ENCODE measurements at regions not wholly inside any gene's neighbourhood (a gene's known extent, or its start where the extent isn't known, plus 50 kb on each side); places are given as distances from the start of the nearest gene placed in this dataset.

DNA sequence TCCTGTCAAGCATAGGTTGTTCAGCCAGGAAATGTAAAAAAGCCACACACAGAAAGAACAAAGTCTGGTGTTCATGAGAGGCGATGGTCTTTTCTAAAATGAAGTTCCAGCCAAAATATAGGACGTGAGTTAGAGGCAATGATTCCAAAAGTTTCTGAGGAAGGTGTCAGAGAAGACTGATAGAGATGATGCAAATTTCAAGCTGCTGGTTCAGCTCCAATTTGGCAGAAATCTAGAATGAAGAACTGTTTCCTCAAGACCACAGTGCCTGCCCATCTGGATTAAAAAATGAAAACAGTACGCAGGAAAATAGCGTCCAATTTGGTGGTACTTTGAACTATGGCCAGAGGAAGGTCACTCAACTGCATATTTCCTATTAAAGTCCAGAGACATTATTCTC is 672.9 kb downstream of the SQOR start (continued):
- TF ChIP-seq, protein P1, sequence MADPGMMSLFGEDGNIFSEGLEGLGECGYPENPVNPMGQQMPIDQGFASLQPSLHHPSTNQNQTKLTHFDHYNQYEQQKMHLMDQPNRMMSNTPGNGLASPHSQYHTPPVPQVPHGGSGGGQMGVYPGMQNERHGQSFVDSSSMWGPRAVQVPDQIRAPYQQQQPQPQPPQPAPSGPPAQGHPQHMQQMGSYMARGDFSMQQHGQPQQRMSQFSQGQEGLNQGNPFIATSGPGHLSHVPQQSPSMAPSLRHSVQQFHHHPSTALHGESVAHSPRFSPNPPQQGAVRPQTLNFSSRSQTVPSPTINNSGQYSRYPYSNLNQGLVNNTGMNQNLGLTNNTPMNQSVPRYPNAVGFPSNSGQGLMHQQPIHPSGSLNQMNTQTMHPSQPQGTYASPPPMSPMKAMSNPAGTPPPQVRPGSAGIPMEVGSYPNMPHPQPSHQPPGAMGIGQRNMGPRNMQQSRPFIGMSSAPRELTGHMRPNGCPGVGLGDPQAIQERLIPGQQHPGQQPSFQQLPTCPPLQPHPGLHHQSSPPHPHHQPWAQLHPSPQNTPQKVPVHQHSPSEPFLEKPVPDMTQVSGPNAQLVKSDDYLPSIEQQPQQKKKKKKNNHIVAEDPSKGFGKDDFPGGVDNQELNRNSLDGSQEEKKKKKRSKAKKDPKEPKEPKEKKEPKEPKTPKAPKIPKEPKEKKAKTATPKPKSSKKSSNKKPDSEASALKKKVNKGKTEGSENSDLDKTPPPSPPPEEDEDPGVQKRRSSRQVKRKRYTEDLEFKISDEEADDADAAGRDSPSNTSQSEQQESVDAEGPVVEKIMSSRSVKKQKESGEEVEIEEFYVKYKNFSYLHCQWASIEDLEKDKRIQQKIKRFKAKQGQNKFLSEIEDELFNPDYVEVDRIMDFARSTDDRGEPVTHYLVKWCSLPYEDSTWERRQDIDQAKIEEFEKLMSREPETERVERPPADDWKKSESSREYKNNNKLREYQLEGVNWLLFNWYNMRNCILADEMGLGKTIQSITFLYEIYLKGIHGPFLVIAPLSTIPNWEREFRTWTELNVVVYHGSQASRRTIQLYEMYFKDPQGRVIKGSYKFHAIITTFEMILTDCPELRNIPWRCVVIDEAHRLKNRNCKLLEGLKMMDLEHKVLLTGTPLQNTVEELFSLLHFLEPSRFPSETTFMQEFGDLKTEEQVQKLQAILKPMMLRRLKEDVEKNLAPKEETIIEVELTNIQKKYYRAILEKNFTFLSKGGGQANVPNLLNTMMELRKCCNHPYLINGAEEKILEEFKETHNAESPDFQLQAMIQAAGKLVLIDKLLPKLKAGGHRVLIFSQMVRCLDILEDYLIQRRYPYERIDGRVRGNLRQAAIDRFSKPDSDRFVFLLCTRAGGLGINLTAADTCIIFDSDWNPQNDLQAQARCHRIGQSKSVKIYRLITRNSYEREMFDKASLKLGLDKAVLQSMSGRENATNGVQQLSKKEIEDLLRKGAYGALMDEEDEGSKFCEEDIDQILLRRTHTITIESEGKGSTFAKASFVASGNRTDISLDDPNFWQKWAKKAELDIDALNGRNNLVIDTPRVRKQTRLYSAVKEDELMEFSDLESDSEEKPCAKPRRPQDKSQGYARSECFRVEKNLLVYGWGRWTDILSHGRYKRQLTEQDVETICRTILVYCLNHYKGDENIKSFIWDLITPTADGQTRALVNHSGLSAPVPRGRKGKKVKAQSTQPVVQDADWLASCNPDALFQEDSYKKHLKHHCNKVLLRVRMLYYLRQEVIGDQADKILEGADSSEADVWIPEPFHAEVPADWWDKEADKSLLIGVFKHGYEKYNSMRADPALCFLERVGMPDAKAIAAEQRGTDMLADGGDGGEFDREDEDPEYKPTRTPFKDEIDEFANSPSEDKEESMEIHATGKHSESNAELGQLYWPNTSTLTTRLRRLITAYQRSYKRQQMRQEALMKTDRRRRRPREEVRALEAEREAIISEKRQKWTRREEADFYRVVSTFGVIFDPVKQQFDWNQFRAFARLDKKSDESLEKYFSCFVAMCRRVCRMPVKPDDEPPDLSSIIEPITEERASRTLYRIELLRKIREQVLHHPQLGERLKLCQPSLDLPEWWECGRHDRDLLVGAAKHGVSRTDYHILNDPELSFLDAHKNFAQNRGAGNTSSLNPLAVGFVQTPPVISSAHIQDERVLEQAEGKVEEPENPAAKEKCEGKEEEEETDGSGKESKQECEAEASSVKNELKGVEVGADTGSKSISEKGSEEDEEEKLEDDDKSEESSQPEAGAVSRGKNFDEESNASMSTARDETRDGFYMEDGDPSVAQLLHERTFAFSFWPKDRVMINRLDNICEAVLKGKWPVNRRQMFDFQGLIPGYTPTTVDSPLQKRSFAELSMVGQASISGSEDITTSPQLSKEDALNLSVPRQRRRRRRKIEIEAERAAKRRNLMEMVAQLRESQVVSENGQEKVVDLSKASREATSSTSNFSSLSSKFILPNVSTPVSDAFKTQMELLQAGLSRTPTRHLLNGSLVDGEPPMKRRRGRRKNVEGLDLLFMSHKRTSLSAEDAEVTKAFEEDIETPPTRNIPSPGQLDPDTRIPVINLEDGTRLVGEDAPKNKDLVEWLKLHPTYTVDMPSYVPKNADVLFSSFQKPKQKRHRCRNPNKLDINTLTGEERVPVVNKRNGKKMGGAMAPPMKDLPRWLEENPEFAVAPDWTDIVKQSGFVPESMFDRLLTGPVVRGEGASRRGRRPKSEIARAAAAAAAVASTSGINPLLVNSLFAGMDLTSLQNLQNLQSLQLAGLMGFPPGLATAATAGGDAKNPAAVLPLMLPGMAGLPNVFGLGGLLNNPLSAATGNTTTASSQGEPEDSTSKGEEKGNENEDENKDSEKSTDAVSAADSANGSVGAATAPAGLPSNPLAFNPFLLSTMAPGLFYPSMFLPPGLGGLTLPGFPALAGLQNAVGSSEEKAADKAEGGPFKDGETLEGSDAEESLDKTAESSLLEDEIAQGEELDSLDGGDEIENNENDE (IDR thresholded peaks at IDR 0.05; ENCODE audit: insufficient replicate concordance, low read length) = no peak
- no peak for TF ChIP-seq SRF (IDR thresholded peaks at IDR 0.05; ENCODE audit: low read depth, low read length)
- TF ChIP-seq RXRA (IDR thresholded peaks at IDR 0.05; ENCODE audit: insufficient read depth, low read depth, low read length) = no peak
- TF ChIP-seq POU5F1 (IDR thresholded peaks at IDR 0.05; ENCODE audit: low read depth, low read length) = no peak
- TF ChIP-seq SP1 (IDR thresholded peaks at IDR 0.05; ENCODE audit: low read depth, low read length) = no peak
- no peak for TF ChIP-seq MAFK (IDR thresholded peaks at IDR 0.05; ENCODE audit: low read depth, low read length)
- TF ChIP-seq, protein P2, sequence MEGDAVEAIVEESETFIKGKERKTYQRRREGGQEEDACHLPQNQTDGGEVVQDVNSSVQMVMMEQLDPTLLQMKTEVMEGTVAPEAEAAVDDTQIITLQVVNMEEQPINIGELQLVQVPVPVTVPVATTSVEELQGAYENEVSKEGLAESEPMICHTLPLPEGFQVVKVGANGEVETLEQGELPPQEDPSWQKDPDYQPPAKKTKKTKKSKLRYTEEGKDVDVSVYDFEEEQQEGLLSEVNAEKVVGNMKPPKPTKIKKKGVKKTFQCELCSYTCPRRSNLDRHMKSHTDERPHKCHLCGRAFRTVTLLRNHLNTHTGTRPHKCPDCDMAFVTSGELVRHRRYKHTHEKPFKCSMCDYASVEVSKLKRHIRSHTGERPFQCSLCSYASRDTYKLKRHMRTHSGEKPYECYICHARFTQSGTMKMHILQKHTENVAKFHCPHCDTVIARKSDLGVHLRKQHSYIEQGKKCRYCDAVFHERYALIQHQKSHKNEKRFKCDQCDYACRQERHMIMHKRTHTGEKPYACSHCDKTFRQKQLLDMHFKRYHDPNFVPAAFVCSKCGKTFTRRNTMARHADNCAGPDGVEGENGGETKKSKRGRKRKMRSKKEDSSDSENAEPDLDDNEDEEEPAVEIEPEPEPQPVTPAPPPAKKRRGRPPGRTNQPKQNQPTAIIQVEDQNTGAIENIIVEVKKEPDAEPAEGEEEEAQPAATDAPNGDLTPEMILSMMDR (IDR thresholded peaks at IDR 0.05; ENCODE audit: control extremely low read depth in 1 of 3, insufficient read depth in 1 of 3, low read depth in 1 of 3, low read length in 3 of 3) = no peak
- TF ChIP-seq CREB1 (IDR thresholded peaks at IDR 0.05) = no peak
- TF ChIP-seq SIN3A (conservative IDR thresholded peaks at IDR 0.05 in 1 of 2, IDR thresholded peaks at IDR 0.05 in 1 of 2; ENCODE audit: low read depth in 1 of 2, low read length in 2 of 2) = no peak

Data from H1 (cell line).